Fibroblast of villous mesenchyme (primary cell): ENCODE measurements at regions not wholly inside any gene's neighbourhood (a gene's known extent, or its start where the extent isn't known, plus 50 kb on each side); places are given as distances from the start of the nearest gene placed in this dataset.

Experiments
- DNase-seq: peaks from one replicate; pipeline ENCODE4 v3.0.0-alpha.2; 2010; ENCODE audit warnings: low read depth
- H3K4me3 ChIP-seq: 2 replicates; pipeline ENCODE4 v1.5.1; 2011; ENCODE audit warnings: low read depth, mild to moderate bottlenecking, low read length
- CTCF ChIP-seq: IDR thresholded peaks from 2 replicates; pipeline ENCODE4 v1.5.1; 2012; ENCODE audit warnings: low read depth, mild to moderate bottlenecking, low read length; ENCODE audit not compliant: insufficient read depth

- DNase-seq, result no peak
- H3K4me3 ChIP-seq, result no peak overlapping the region
- TF ChIP-seq CTCF, result no peak
Measured at GRCh38 chr6:43978473-43979346, 148.5 kb downstream of the MRPL14 start.

- TF ChIP-seq CTCF, result peak; percentile 19
- no peak for DNase-seq
- no peak overlapping the region for H3K4me3 ChIP-seq
Measured at GRCh38 chr6:43977404-43978111, 149.7 kb downstream of the MRPL14 start.

DNA sequence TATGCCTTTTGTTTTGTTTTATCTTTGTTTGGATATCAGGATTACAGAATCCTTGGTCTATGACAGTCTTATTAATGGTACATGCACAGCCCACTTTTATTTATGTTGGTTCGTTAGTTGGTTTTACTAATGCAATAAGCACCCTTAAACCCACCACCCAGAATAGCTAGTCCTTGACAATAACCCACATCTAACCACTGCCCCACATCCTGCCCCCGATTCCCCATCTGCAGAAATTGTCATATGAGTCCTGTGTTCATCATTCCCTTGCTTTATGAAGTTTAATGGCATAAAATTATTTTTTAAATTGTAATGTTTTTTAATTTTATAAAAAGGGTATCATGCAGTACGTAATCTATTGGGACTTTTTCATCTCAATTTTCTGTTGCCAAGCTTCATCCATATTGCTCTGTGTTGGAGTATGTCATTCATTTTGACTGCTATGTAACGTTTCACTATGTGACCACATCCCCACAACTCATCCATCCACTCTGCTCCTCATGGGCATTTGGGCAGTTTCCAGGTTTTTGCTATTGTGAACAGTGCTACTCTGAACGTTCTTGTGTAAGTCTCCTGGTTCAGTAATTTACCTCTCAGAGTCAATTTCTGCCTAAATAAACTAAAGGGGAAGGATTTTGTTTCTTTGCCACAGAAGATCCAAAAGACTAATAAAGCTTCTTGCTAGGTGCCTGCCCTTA, 150.4 kb downstream of the MRPL14 start:
- no peak for TF ChIP-seq CTCF
- no peak overlapping the region for H3K4me3 ChIP-seq
- no peak for DNase-seq

GRCh38 chr6:43974643-43975230, 152.5 kb downstream of the MRPL14 start:
- DNase-seq, result peak; percentile 27
- no peak for TF ChIP-seq CTCF
- H3K4me3 ChIP-seq, result no peak overlapping the region

DNA sequence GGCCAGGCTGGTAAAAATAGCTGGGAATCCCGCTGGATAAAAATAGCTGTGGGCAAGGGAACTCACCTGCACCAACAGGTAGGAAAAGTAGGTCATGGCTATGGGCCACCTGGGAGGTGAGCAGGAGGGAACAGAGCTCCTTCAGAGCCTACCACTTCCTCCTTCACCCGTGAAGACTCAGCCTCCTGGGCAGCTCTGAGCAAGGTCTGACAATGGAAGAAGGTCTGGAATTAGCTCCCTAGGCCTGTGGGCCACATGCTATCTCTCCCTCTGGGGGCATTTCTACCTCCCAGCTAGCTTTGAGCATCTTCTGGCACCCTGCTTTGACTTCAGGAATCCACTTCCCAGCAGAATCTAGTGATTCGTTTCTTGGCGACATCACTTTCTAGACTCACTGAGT, 153.9 kb downstream of the MRPL14 start:
- no peak overlapping the region for H3K4me3 ChIP-seq
- no peak for TF ChIP-seq CTCF
- DNase-seq, result no peak

- no peak for TF ChIP-seq CTCF
- H3K4me3 ChIP-seq, result no peak overlapping the region
- peak; percentile 85 for DNase-seq
Measured at GRCh38 chr6:43972913-43973300, 154.3 kb downstream of the MRPL14 start.
